Sciatic nerve (tissue), 2 donors: ENCODE measurements at regions not wholly inside any gene's neighbourhood (a gene's known extent, or its start where the extent isn't known, plus 50 kb on each side); places are given as distances from the start of the nearest gene placed in this dataset.
"Not testable (repeated sequence)": the region's sequence is repeated elsewhere in the genome, so short reads cannot be mapped to it uniquely, and the experiment has no call there.

ENCODE experiments used
- ATAC-seq: fragments of 200-7000 bp; cut with Tn5 transposase; one replicate; pipeline ENCODE4 v1.9.1; 2020; ENCODE audit warnings: mild to moderate bottlenecking, moderate library complexity
- DNase-seq: peaks from one replicate; pipeline ENCODE4 v3.0.0-alpha.2; 2020; ENCODE audit warnings: low spot score
- intact Hi-C: fragments of 100-400 bp; cut with DNase I; formaldehyde crosslinking; loops from one replicate; pipeline ENCODE4 v1.14.2; 2022
- donor health status: DM: no; HTN: no; CAD: no.
- donor health status: DM: no; HTN: no; CAD: no.

DNA sequence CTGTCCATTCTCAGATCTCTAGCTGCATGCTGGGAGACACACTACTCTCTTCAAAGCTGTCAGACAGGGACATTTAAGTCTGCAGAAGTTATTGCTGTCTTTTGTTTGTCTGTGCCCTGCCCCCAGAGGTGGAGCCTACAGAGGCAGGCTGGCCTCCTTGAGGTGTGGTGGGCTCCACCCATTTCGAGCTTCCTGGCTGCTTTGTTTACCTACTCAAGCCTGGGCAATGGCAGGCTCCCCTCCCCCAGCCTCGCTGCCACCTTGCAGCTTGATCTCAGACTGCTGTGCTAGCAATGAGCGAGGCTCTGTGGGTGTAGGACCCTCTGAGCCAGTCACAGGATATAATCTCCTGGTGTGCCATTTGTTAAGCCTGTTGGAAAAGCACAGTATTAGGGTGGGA, 59.4 kb upstream of the NUDT11 start:
- intact Hi-C loops = loop anchor here (10.0 kb wide), 1 partner anchor 821 kb away; no protein-coding TSS in a partner anchor
- not testable (repeated sequence) for DNase-seq, ATAC-seq
